Epithelial cell of prostate (primary cell): ENCODE measurements at regions not wholly inside any gene's neighbourhood (a gene's known extent, or its start where the extent isn't known, plus 50 kb on each side); places are given as distances from the start of the nearest gene placed in this dataset.
"Not testable (repeated sequence)": the region's sequence is repeated elsewhere in the genome, so short reads cannot be mapped to it uniquely, and the experiment has no call there.

ENCODE experiments used
- DNase-seq: peaks from one replicate; pipeline ENCODE4 v3.0.0-alpha.2; 2011; ENCODE audit warnings: low read depth, low spot score
- H3K27ac ChIP-seq: fragments of 450-650 bp; 2 replicates; pipeline ENCODE4 v1.5.1; 2017; ENCODE audit warnings: mild to moderate bottlenecking

GRCh38 chr4:97238956-97239666 is 904.2 kb downstream of the STPG2 start:
- H3K27ac ChIP-seq: no peak overlapping the region
- DNase-seq: no peak

GRCh38 chr4:97239667-97239997 is 903.6 kb downstream of the STPG2 start:
- no peak for DNase-seq
- no peak overlapping the region for H3K27ac ChIP-seq

GRCh38 chr4:97252615-97253154 is 890.6 kb downstream of the STPG2 start:
- DNase-seq: no peak
- no peak overlapping the region for H3K27ac ChIP-seq

GRCh38 chr4:97262769-97263168 is 880.5 kb downstream of the STPG2 start:
- H3K27ac ChIP-seq: no peak overlapping the region
- DNase-seq: no peak

- no peak for DNase-seq
- H3K27ac ChIP-seq: no peak overlapping the region
These were observed 873.2 kb downstream of the STPG2 start for GRCh38 chr4:97270051-97270450.

- no peak for DNase-seq
- H3K27ac ChIP-seq: no peak overlapping the region
These were observed 863.9 kb downstream of the STPG2 start for GRCh38 chr4:97279391-97279790.

- DNase-seq: no peak
- no peak overlapping the region for H3K27ac ChIP-seq
These were observed 842.7 kb downstream of the STPG2 start for GRCh38 chr4:97300561-97300960.

GRCh38 chr4:97305351-97305750 is 837.9 kb downstream of the STPG2 start:
- no peak for DNase-seq
- no peak overlapping the region for H3K27ac ChIP-seq

GRCh38 chr4:97309121-97309520 is 834.2 kb downstream of the STPG2 start:
- H3K27ac ChIP-seq: no peak overlapping the region
- DNase-seq: no peak

GRCh38 chr4:97317201-97317600 is 826.1 kb downstream of the STPG2 start:
- no peak overlapping the region for H3K27ac ChIP-seq

GRCh38 chr4:97317671-97318070 is 825.6 kb downstream of the STPG2 start:
- H3K27ac ChIP-seq: no peak overlapping the region
- DNase-seq: no peak

More at GRCh38 chr4:97317201-97317600, 826.1 kb downstream of the STPG2 start:
- DNase-seq: no peak

- not testable (repeated sequence) for H3K27ac ChIP-seq, DNase-seq
These were observed 817.5 kb downstream of the STPG2 start for GRCh38 chr4:97325751-97326150.

- H3K27ac ChIP-seq: no peak overlapping the region
- DNase-seq: no peak
These were observed 812.4 kb downstream of the STPG2 start for GRCh38 chr4:97330917-97331316.

- no peak overlapping the region for H3K27ac ChIP-seq
- no peak for DNase-seq
These were observed 808.9 kb downstream of the STPG2 start for GRCh38 chr4:97334348-97334747.

GRCh38 chr4:97349468-97350186 is 793.6 kb downstream of the STPG2 start:
- H3K27ac ChIP-seq: no peak overlapping the region
- no peak for DNase-seq

- no peak for DNase-seq
- H3K27ac ChIP-seq: no peak overlapping the region
These were observed 789.4 kb downstream of the STPG2 start for GRCh38 chr4:97353876-97354275.

- no peak for DNase-seq
These were observed 783.5 kb downstream of the STPG2 start for GRCh38 chr4:97359826-97360225.

GRCh38 chr4:97360733-97361132 is 782.5 kb downstream of the STPG2 start:
- DNase-seq: no peak
- no peak overlapping the region for H3K27ac ChIP-seq

More at GRCh38 chr4:97359826-97360225, 783.5 kb downstream of the STPG2 start:
- no peak overlapping the region for H3K27ac ChIP-seq

GRCh38 chr4:97367878-97368277 is 775.4 kb downstream of the STPG2 start:
- DNase-seq: peak; percentile 64

GRCh38 chr4:97370568-97370967 is 772.7 kb downstream of the STPG2 start:
- no peak overlapping the region for H3K27ac ChIP-seq
- DNase-seq: no peak

More at GRCh38 chr4:97367878-97368277, 775.4 kb downstream of the STPG2 start:
- no peak overlapping the region for H3K27ac ChIP-seq

GRCh38 chr4:97374526-97374925 is 768.8 kb downstream of the STPG2 start:
- no peak for DNase-seq
- H3K27ac ChIP-seq: no peak overlapping the region

GRCh38 chr4:97386969-97387368 is 756.3 kb downstream of the STPG2 start:
- no peak for DNase-seq
- H3K27ac ChIP-seq: no peak overlapping the region
